ENCODE measurements at regions not wholly inside any gene's neighbourhood (a gene's known extent, or its start where the extent isn't known, plus 50 kb on each side); places are given as distances from the start of the nearest gene placed in this dataset.

GRCh38 chr2:128543646-128544045, 225.0 kb upstream of the HS6ST1 start:
- no peak for TF ChIP-seq CTCF (IDR thresholded peaks at IDR 0.05)
- no peak for TF ChIP-seq POLR2AphosphoS5 (IDR thresholded peaks at IDR 0.05)
- no peak for TF ChIP-seq POLR2A (IDR thresholded peaks at IDR 0.05)

Data from prostate gland (tissue), 2 donors.